ENCODE measurements at regions not wholly inside any gene's neighbourhood (a gene's known extent, or its start where the extent isn't known, plus 50 kb on each side); places are given as distances from the start of the nearest gene placed in this dataset.

DNA sequence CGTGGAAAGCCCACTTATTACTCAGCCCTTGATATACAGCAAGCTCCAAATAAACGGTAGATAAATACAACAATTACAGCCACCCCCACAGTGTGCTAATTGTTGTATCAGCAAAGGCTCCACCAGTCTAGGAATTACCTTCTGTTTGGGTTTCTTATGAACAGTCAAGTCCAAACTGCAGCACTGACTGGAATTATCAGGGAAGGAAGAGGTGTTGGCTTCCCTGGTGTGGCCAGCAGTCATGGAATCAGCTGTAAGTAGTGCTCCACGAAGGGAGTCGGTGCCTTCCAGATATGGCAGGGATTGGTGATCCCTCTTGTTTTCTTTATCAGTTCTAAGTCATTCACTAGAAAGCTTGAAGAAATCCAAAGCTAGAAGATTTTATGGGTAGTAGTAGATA lies 209.1 kb downstream of the SNX19 start:
- no peaks in the 10 kb centered on the region for H3K36me3 ChIP-seq
- peaks cover 0 to 6% (median 0%) of the 10 kb centered on the region in 11 experiments; a peak in 2 of 22 replicates for H3K9me3 ChIP-seq (replicated peaks in 1 of 11)
- peaks cover 0 to 29% (median 21%) of the 10 kb centered on the region in 10 experiments; a peak in 17 of 20 replicates for H3K4me1 ChIP-seq
- no peak for TF ChIP-seq Cebpa-rat (IDR thresholded peaks at IDR 0.05)
- H4K20me1 ChIP-seq: no peaks in the 10 kb centered on the region
- H3K9ac ChIP-seq: no peak overlapping the region
- H3K27me3 ChIP-seq: no peaks in the 10 kb centered on the region
- H3K27ac ChIP-seq: no peak overlapping the region
- H3K4me3 ChIP-seq: no peak overlapping the region
- H3K4me2 ChIP-seq: no peak overlapping the region

DNA sequence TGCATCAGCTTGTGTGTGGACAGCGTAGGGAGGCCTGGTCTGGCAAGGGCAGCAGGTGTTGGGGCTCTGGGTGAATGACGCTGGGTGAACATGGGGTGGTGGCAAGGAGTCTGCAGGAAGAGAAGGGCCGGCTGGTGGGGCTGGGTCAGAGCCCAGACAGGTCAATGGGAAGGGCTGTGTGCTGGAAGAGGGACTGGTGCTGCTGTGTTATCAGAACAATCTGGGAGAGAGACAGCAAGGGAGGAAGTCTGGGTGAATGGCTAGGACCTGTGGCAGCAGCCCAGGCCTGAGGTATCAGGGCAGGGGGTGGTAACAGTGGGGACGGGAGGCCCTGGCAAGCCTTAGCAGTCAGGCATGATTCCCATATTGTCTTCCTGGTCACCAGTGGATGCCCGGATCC lies 206.7 kb downstream of the SNX19 start:
- Histone ChIP-seq H3K4me3 (no peak overlapping the region), H3K27ac (peak overlapping the region in 1 of 11 experiments; percentile 11; a peak in 1 of 22 replicates), H3K9me3 (replicated peaks in 1 of 11) (peaks cover 0 to 6% (median 0%) of the 10 kb centered on the region in 11 experiments; a peak in 1 of 22 replicates), H4K20me1 (no peaks in the 10 kb centered on the region), H3K36me3 (no peaks in the 10 kb centered on the region), H3K9ac (no peak overlapping the region), H3K27me3 (no peaks in the 10 kb centered on the region), H3K4me2 (peak overlapping the region in 9 of 11 experiments; percentile 36 to 85 (median 67); a peak in 16 of 22 replicates), H3K4me1 (peaks cover 0 to 29% (median 21%) of the 10 kb centered on the region in 10 experiments; a peak in 17 of 20 replicates)
- TF ChIP-seq Cebpa-rat (IDR thresholded peaks at IDR 0.05): no peak

- Histone ChIP-seq H3K36me3 (no peaks in the 10 kb centered on the region), H3K4me1 (peaks cover 0 to 29% (median 21%) of the 10 kb centered on the region in 10 experiments; a peak in 17 of 20 replicates), H3K9me3 (replicated peaks in 1 of 11) (0 out of 22 replicates have a peak, but pooled peaks cover 0 to 6% (median 0%) of the 10 kb centered on the region in 11 experiments), H3K4me2 (peak overlapping the region; percentile 2 to 85 (median 62); a peak in 19 of 22 replicates), H3K27me3 (no peaks in the 10 kb centered on the region), H3K4me3 (no peak overlapping the region), H3K27ac (peak overlapping the region in 1 of 11 experiments; percentile 11; a peak in 1 of 22 replicates), H4K20me1 (no peaks in the 10 kb centered on the region), H3K9ac (peak overlapping the region in 2 of 11 experiments; percentile 20 to 27; a peak in 2 of 22 replicates)
- TF ChIP-seq Cebpa-rat (IDR thresholded peaks at IDR 0.05): no peak
Measured at GRCh38 chr11:130710021-130710420, 206.3 kb downstream of the SNX19 start.

GRCh38 chr11:130710497-130711012 lies 205.7 kb downstream of the SNX19 start:
- H3K27ac ChIP-seq: peak overlapping the region in 1 of 11 experiments; percentile 11; a peak in 1 of 22 replicates
- 0 out of 22 replicates have a peak, but pooled peaks cover 0 to 6% (median 0%) of the 10 kb centered on the region in 11 experiments for H3K9me3 ChIP-seq (replicated peaks in 1 of 11)
- no peak overlapping the region for H3K4me3 ChIP-seq
- H3K4me2 ChIP-seq: peak overlapping the region; percentile 2 to 85 (median 62); a peak in 19 of 22 replicates
- H3K27me3 ChIP-seq: no peaks in the 10 kb centered on the region
- H3K36me3 ChIP-seq: no peaks in the 10 kb centered on the region
- no peak for TF ChIP-seq Cebpa-rat (IDR thresholded peaks at IDR 0.05)
- peaks cover 0 to 29% (median 21%) of the 10 kb centered on the region in 10 experiments; a peak in 17 of 20 replicates for H3K4me1 ChIP-seq
- H4K20me1 ChIP-seq: no peaks in the 10 kb centered on the region
- H3K9ac ChIP-seq: peak overlapping the region in 2 of 11 experiments; percentile 20 to 27; a peak in 2 of 22 replicates

- Histone ChIP-seq H3K4me2 (peak overlapping the region in 8 of 11 experiments; percentile 58 to 85 (median 67); a peak in 13 of 22 replicates), H3K9me3 (replicated peaks in 1 of 11) (0 out of 22 replicates have a peak, but pooled peaks cover 0 to 6% (median 0%) of the 10 kb centered on the region in 11 experiments), H4K20me1 (no peaks in the 10 kb centered on the region), H3K36me3 (no peaks in the 10 kb centered on the region), H3K27ac (no peak overlapping the region), H3K4me1 (peaks cover 0 to 29% (median 21%) of the 10 kb centered on the region in 10 experiments; a peak in 17 of 20 replicates), H3K27me3 (no peaks in the 10 kb centered on the region), H3K4me3 (no peak overlapping the region), H3K9ac (no peak overlapping the region)
- TF ChIP-seq Cebpa-rat (IDR thresholded peaks at IDR 0.05): no peak
Measured at GRCh38 chr11:130711193-130711592, 205.1 kb downstream of the SNX19 start.

DNA sequence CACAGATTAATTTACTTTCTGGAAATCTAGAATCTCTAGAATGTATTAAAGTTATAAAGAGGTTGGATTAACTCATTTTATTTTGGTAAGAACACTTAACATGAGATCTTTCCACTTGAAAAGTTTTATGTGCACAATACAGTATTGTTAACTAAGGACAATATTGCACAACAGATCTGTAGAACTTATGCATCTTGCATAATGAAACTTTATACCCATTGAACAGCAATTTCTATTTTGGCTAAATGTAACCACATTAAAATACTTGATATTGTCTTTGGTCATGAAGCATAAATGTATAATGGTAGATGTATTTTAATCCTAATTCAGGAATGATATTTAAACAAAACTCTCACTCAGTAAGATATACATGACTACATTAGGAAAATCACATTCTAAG lies 203.8 kb downstream of the SNX19 start:
- Histone ChIP-seq H3K9ac (no peak overlapping the region), H3K4me1 (peaks cover 0 to 29% (median 21%) of the 10 kb centered on the region in 10 experiments; a peak in 17 of 20 replicates), H3K27me3 (no peaks in the 10 kb centered on the region), H3K36me3 (no peaks in the 10 kb centered on the region), H3K4me3 (no peak overlapping the region), H3K9me3 (replicated peaks in 1 of 11) (0 out of 22 replicates have a peak, but pooled peaks cover 0 to 6% (median 0%) of the 10 kb centered on the region in 11 experiments), H4K20me1 (no peaks in the 10 kb centered on the region), H3K4me2 (no peak overlapping the region), H3K27ac (no peak overlapping the region)
- TF ChIP-seq Cebpa-rat (IDR thresholded peaks at IDR 0.05): no peak

GRCh38 chr11:130715085-130715876 lies 201.0 kb downstream of the SNX19 start:
- H3K27ac ChIP-seq: no peak overlapping the region
- H3K9ac ChIP-seq: no peak overlapping the region
- no peak for TF ChIP-seq Cebpa-rat (IDR thresholded peaks at IDR 0.05)
- no peaks in the 10 kb centered on the region for H3K36me3 ChIP-seq
- peaks cover 0 to 4% (median 0%) of the 10 kb centered on the region in 11 experiments; a peak in 1 of 22 replicates for H3K9me3 ChIP-seq (replicated peaks in 1 of 11)
- no peaks in the 10 kb centered on the region for H3K27me3 ChIP-seq
- peaks cover 0 to 19% (median 11%) of the 10 kb centered on the region in 10 experiments; a peak in 17 of 20 replicates for H3K4me1 ChIP-seq
- H3K4me2 ChIP-seq: peak overlapping the region in 1 of 11 experiments; percentile 30; a peak in 1 of 22 replicates
- H3K4me3 ChIP-seq: no peak overlapping the region
- no peaks in the 10 kb centered on the region for H4K20me1 ChIP-seq

GRCh38 chr11:130715877-130716220 lies 200.4 kb downstream of the SNX19 start:
- Histone ChIP-seq H3K4me2 (peak overlapping the region in 1 of 11 experiments; percentile 30; a peak in 1 of 22 replicates), H3K9me3 (replicated peaks in 1 of 11) (peaks cover 0 to 4% (median 0%) of the 10 kb centered on the region in 11 experiments; a peak in 1 of 22 replicates), H3K27me3 (no peaks in the 10 kb centered on the region), H3K36me3 (no peaks in the 10 kb centered on the region), H3K9ac (no peak overlapping the region), H3K4me1 (peaks cover 0 to 13% (median 6%) of the 10 kb centered on the region in 10 experiments; a peak in 15 of 20 replicates), H4K20me1 (no peaks in the 10 kb centered on the region), H3K4me3 (no peak overlapping the region), H3K27ac (no peak overlapping the region)
- TF ChIP-seq Cebpa-rat (IDR thresholded peaks at IDR 0.05): no peak

- no peak for TF ChIP-seq Cebpa-rat (IDR thresholded peaks at IDR 0.05)
- no peak overlapping the region for H3K9ac ChIP-seq
- H3K27me3 ChIP-seq: no peaks in the 10 kb centered on the region
- 0 out of 20 replicates have a peak, but pooled peaks cover 0 to 8% (median 0%) of the 10 kb centered on the region in 10 experiments for H3K4me1 ChIP-seq
- H3K27ac ChIP-seq: no peak overlapping the region
- peaks cover 0 to 4% (median 0%) of the 10 kb centered on the region in 11 experiments; a peak in 1 of 22 replicates for H3K9me3 ChIP-seq (replicated peaks in 1 of 11)
- no peaks in the 10 kb centered on the region for H4K20me1 ChIP-seq
- 0 out of 22 replicates have a peak overlapping the region, but pooled peaks of 1 of the 11 experiments have one; percentile 21 for H3K4me2 ChIP-seq
- H3K36me3 ChIP-seq: no peaks in the 10 kb centered on the region
- no peak overlapping the region for H3K4me3 ChIP-seq
Measured at GRCh38 chr11:130718120-130718519, 198.2 kb downstream of the SNX19 start.
